GM12878 (cell line): ENCODE measurements at regions not wholly inside any gene's neighbourhood (a gene's known extent, or its start where the extent isn't known, plus 50 kb on each side); places are given as distances from the start of the nearest gene placed in this dataset.

Source experiments
- ATAC-seq: fragments of 200-7000 bp; cut with Tn5 transposase; 3 replicates; pipeline ENCODE4 v1.9.1; 2020; ENCODE audit warnings: mild to moderate bottlenecking, moderate library complexity
- BruUV-seq: library from RNA; stranded (reverse); fragments of 400-500 nt; replicated peaks from 2 replicates; lab custom pipeline; 2021; lab: Mats Ljungman, UMichigan
- CTCF ChIA-PET: fragments of 300-600 bp; sonication (Branson Sonifier 250); formaldehyde crosslinking; extraction: SDS; loops from one replicate; lab custom pipeline; 2021; ENCODE audit warnings: inconsistent platforms; lab: Yijun Ruan, JAX
- POLR2A ChIA-PET: fragments of 350-600 bp; formaldehyde crosslinking; extraction: SDS; loops from one replicate; lab custom pipeline; 2021; ENCODE audit warnings: inconsistent platforms; lab: Charles Lee
- RAD21 ChIA-PET: fragments of 300-600 bp; sonication (Branson Sonifier 250); formaldehyde crosslinking; loops from one replicate; lab custom pipeline; 2023; ENCODE audit warnings: antibody characterized with exemption; ENCODE audit not compliant: unreplicated experiment; lab: Charles Lee
- SMC1A ChIA-PET: fragments of 300-600 bp; sonication (Branson Sonifier 250); formaldehyde crosslinking; loops from one replicate; lab custom pipeline; 2023; ENCODE audit not compliant: unreplicated experiment, uncharacterized antibody; lab: Charles Lee
- DNase-seq: peaks from one replicate; pipeline ENCODE4 v3.0.0-alpha.2; 2011; ENCODE audit warnings: low read depth, low spot score
- FAIRE-seq: peaks from 3 replicates; lab custom pipeline; 2011; peaks lifted over from hg19 to GRCh38; lab: Jason Lieb, UNC
- H2AFZ ChIP-seq: 2 replicates; pipeline ENCODE4 v1.6.0; 2011; ENCODE audit warnings: low read depth, low read length, control low read depth; ENCODE audit not compliant: control insufficient read depth
- H3K27ac ChIP-seq: 2 replicates; pipeline ENCODE4 v1.5.1; 2011; ENCODE audit warnings: control low read depth; ENCODE audit not compliant: control insufficient read depth, insufficient read depth
- H3K27me3 ChIP-seq, 2 experiments: replicated peaks in 1 of 2; 2 replicates each; pipeline versions ENCODE4 v1.6.0 to v1.6.1; 2011; ENCODE audit warnings: low read length in 1 of 2; ENCODE audit not compliant: control insufficient read depth in 2 of 2, insufficient read depth in 2 of 2
- H3K36me3 ChIP-seq, 2 experiments: 2 replicates each; pipeline ENCODE4 v1.5.1; 2011; ENCODE audit warnings: low read length in 1 of 2; ENCODE audit not compliant: control insufficient read depth in 2 of 2, insufficient read depth in 2 of 2
- H3K4me1 ChIP-seq: 2 replicates; pipeline ENCODE4 v1.6.1; 2011; ENCODE audit warnings: mild to moderate bottlenecking, low read length, moderate library complexity, mixed read lengths; ENCODE audit not compliant: control insufficient read depth, insufficient read depth
- H3K4me2 ChIP-seq: 2 replicates; pipeline ENCODE4 v1.6.0; 2011; ENCODE audit warnings: control low read depth; ENCODE audit not compliant: control insufficient read depth, insufficient read depth
- H3K4me3 ChIP-seq: fragments of 200-600 bp; sonication (generic); 2 replicates; pipeline ENCODE4 v1.5.1; 2016
- H3K79me2 ChIP-seq: 2 replicates; pipeline ENCODE4 v1.6.0; 2011; ENCODE audit warnings: low read length; ENCODE audit not compliant: control insufficient read depth, insufficient read depth
- H3K9ac ChIP-seq: 2 replicates; pipeline ENCODE4 v1.8.0; 2011; ENCODE audit warnings: low read length, control low read depth, mixed read lengths; ENCODE audit not compliant: control insufficient read depth, insufficient read depth
- H3K9me3 ChIP-seq: replicated peaks from 3 replicates; pipeline ENCODE4 v1.5.1; 2011; ENCODE audit warnings: mild to moderate bottlenecking, low read length; ENCODE audit not compliant: control insufficient read depth, insufficient read depth
- H4K20me1 ChIP-seq: 2 replicates; pipeline ENCODE4 v1.6.0; 2011; ENCODE audit not compliant: control insufficient read depth, insufficient read depth
- CREM ChIP-seq: IDR thresholded peaks from 2 replicates; pipeline ENCODE4 v1.6.1; 2014; ENCODE audit warnings: antibody characterized with exemption, low read depth
- FOXM1 ChIP-seq: IDR thresholded peaks from 2 replicates; pipeline ENCODE4 v1.6.1; 2012; ENCODE audit warnings: low read depth, mild to moderate bottlenecking, inconsistent platforms, low read length, moderate library complexity
- JUNB ChIP-seq: IDR thresholded peaks from 2 replicates; pipeline ENCODE4 v1.6.1; 2016; ENCODE audit warnings: antibody characterized with exemption, mild to moderate bottlenecking
- MYC ChIP-seq: IDR thresholded peaks from 2 replicates; pipeline ENCODE4 v1.6.1; 2011; ENCODE audit warnings: mild to moderate bottlenecking, low read length, moderate library complexity, inconsistent platforms; ENCODE audit not compliant: insufficient read depth, insufficient replicate concordance, insufficient read length, severe bottlenecking
- SKIL ChIP-seq: fragments of 450-650 bp; IDR thresholded peaks from 2 replicates; pipeline ENCODE4 v1.6.1; 2017; ENCODE audit warnings: mild to moderate bottlenecking, low read depth, inconsistent platforms; ENCODE audit not compliant: poor library complexity, severe bottlenecking
- SUPT20H ChIP-seq: IDR thresholded peaks from 2 replicates; pipeline ENCODE4 v1.6.1; 2011; ENCODE audit warnings: low read depth, mild to moderate bottlenecking, low read length, moderate library complexity, borderline replicate concordance; ENCODE audit not compliant: control insufficient read depth
- SUZ12 ChIP-seq: fragments of 200-600 bp; sonication (generic); IDR thresholded peaks from one replicate; pipeline ENCODE4 v1.6.1; 2018; ENCODE audit warnings: antibody characterized with exemption, mild to moderate bottlenecking; ENCODE audit not compliant: unreplicated experiment
- ZNF217 ChIP-seq: fragments of 450-650 bp; IDR thresholded peaks from 2 replicates; pipeline ENCODE4 v1.6.1; 2017; ENCODE audit warnings: antibody characterized with exemption, mild to moderate bottlenecking
- ZNF24 ChIP-seq: fragments of 450-650 bp; IDR thresholded peaks from 2 replicates; pipeline ENCODE4 v1.6.1; 2017; ENCODE audit warnings: antibody characterized with exemption, mild to moderate bottlenecking
- ZNF622 ChIP-seq: fragments of 450-650 bp; IDR thresholded peaks from 2 replicates; pipeline ENCODE4 v1.6.1; 2017; ENCODE audit warnings: mild to moderate bottlenecking, inconsistent platforms
- WGBS: methylation state at CpG from one replicate; pipeline ENCODE4 v1.1.6; 2016; ENCODE audit warnings: low lambda C conversion rate; ENCODE audit not compliant: insufficient replicate concordance, insufficient coverage; ENCODE audit errors: missing lambda C conversion rate; 5-methylcytosine and 5-hydroxymethylcytosine counted together
- in situ Hi-C: fragments of 300-500 bp; cut with MboI; formaldehyde crosslinking; loops from 9 replicates; pipeline ENCODE4 v1.14.3; 2018; ENCODE audit warnings: mixed read lengths
- intact Hi-C: fragments of 100-400 bp; cut with micrococcal nuclease; formaldehyde crosslinking; loops from one replicate; pipeline ENCODE4 v1.14.2; 2022; ENCODE audit not compliant: unreplicated experiment

GRCh38 chr14:98688446-98688845 is 583.6 kb downstream of the BCL11B start:
- SMC1A ChIA-PET: no interaction called here
- no peak overlapping the region for H3K27ac ChIP-seq
- H3K4me2 ChIP-seq: no peak overlapping the region
- CTCF ChIA-PET: no interaction called here
- TF ChIP-seq CREM (no peak), SUZ12 (no peak), ZNF24 (no peak), SUPT20H (no peak), ZNF217 (no peak), ZNF622 (no peak), SKIL (no peak), JUNB (no peak), FOXM1 (no peak), MYC (no peak)
- TF ChIP-seq, all 136 proteins: peak for 0
- H3K79me2 ChIP-seq: no peaks in the 10 kb centered on the region
- H3K4me1 ChIP-seq: no peaks in the 10 kb centered on the region
- H3K9me3 ChIP-seq: no peaks in the 10 kb centered on the region; the same call in 2 of the 3 replicates
- POLR2A ChIA-PET: no interaction called here
- in situ Hi-C loops: no loop called here
- H2AFZ ChIP-seq: no peak overlapping the region
- FAIRE-seq (no peak), ATAC-seq (no peak), DNase-seq (no peak)
- no peaks in the 10 kb centered on the region for H3K27me3 ChIP-seq
- no peaks in the 10 kb centered on the region for H4K20me1 ChIP-seq
- H3K36me3 ChIP-seq: no peaks in the 10 kb centered on the region
- no peak overlapping the region for H3K4me3 ChIP-seq
- no peak overlapping the region for H3K9ac ChIP-seq
- intact Hi-C loops: no loop called here
- RAD21 ChIA-PET: no interaction called here
- 7% methylated on average over 3 of the region's 3 CpGs for WGBS
- no TSS peak for BruUV-seq
